Brain microvascular endothelial cell (primary cell): ENCODE measurements at regions not wholly inside any gene's neighbourhood (a gene's known extent, or its start where the extent isn't known, plus 50 kb on each side); places are given as distances from the start of the nearest gene placed in this dataset.

Experiments
- DNase-seq: peaks from one replicate; pipeline ENCODE4 v3.0.0-alpha.2; 2020
- H3K27ac ChIP-seq: fragments of 250-450 bp; sonication (Bioruptor Pico); 2 replicates; pipeline ENCODE4 v1.5.1; 2020; ENCODE audit warnings: mild to moderate bottlenecking, moderate library complexity
- H3K27me3 ChIP-seq: fragments of 250-450 bp; sonication (Bioruptor Pico); replicated peaks from 2 replicates; pipeline ENCODE4 v1.5.1; 2020; ENCODE audit warnings: mild to moderate bottlenecking
- H3K36me3 ChIP-seq: fragments of 250-450 bp; sonication (Bioruptor Pico); replicated peaks from 2 replicates; pipeline ENCODE4 v1.5.1; 2020; ENCODE audit warnings: mild to moderate bottlenecking
- H3K4me3 ChIP-seq: 2 replicates; pipeline ENCODE4 v1.5.1; 2011; ENCODE audit warnings: low read depth, mild to moderate bottlenecking, control low read depth, low read length, moderate library complexity
- in situ Hi-C: cut with HindIII; loops from 2 replicates; pipeline ENCODE4 v1.10.0; 2017; ENCODE audit warnings: low sequenced_read_pairs, low pct_ligation_motif_present
- TF ChIP-seq, protein P1 (sequence below): IDR thresholded peaks from 2 replicates; pipeline ENCODE4 v1.5.1; 2011; ENCODE audit warnings: low read depth, mild to moderate bottlenecking, moderate library complexity, low read length, control low read depth, inconsistent platforms; ENCODE audit errors: missing control alignments

DNA sequence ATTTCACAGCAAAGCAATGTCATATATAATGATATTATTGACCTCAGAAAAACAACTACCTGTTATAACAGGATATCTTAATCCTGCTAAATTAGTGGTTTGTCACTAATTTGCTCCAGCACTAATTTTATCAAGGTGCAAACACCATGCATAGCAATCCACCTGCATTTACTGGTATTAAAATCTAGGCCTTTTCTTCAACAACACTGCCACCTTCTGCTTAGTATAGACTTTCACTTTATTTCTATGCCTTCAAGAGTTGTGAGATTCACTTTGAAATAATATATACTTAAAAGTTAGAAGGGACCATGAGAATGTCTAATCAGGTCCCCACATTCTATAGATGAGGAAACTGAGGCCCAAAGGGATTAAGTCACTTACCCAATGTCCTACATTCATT lies 82.1 kb upstream of the IQCM start:
- Histone ChIP-seq H3K27ac (no peak overlapping the region), H3K4me3 (no peak overlapping the region), H3K36me3 (no peaks in the 10 kb centered on the region), H3K27me3 (no peaks in the 10 kb centered on the region)
- TF ChIP-seq, protein P1, sequence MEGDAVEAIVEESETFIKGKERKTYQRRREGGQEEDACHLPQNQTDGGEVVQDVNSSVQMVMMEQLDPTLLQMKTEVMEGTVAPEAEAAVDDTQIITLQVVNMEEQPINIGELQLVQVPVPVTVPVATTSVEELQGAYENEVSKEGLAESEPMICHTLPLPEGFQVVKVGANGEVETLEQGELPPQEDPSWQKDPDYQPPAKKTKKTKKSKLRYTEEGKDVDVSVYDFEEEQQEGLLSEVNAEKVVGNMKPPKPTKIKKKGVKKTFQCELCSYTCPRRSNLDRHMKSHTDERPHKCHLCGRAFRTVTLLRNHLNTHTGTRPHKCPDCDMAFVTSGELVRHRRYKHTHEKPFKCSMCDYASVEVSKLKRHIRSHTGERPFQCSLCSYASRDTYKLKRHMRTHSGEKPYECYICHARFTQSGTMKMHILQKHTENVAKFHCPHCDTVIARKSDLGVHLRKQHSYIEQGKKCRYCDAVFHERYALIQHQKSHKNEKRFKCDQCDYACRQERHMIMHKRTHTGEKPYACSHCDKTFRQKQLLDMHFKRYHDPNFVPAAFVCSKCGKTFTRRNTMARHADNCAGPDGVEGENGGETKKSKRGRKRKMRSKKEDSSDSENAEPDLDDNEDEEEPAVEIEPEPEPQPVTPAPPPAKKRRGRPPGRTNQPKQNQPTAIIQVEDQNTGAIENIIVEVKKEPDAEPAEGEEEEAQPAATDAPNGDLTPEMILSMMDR, result peak; percentile 38
- in situ Hi-C loops, result loop anchor here (25.0 kb wide), 1 partner anchor 510 kb away; no protein-coding TSS in a partner anchor
- no peak for DNase-seq

DNA sequence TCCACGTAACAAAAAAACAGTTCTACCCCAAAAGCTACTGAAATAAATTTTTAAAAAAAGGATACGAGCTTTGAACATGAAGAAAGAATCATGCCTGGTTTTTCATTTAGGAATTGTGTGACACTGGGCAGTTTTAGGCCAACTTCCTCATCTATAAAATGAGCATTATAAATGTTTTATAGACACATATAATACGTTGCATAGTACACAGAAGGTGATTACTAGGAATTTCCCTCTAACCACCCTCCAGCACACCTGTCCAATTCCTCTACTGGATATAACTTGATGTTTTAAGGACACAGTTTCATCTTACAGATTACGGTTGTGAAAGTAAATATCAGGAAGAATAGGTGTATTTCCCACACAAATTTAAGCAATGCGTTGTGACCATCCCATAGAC lies 85.5 kb upstream of the IQCM start:
- TF ChIP-seq, protein P1, result no peak
- in situ Hi-C loops, result no loop called here
- DNase-seq, result no peak
- Histone ChIP-seq H3K27ac (no peak overlapping the region), H3K4me3 (no peak overlapping the region), H3K36me3 (no peaks in the 10 kb centered on the region), H3K27me3 (no peaks in the 10 kb centered on the region)

DNA sequence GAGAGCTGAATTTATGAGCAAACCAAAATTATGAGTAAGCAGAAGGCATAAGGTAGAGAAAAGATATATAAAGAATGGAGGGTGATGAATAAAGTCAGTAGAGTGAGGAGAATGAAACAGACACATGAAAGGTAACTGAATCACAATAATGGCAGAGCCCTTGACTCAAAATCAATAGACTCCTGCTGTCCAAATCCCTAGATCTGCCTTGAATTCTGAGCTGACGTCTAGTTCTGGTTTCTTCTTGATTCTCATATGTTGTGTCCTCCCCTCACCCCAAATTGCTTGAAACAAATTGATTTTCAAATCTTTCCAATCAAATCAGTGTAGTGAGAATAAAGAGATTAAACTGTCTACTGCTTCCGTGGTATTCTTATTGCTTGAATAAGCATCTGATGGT lies 86.6 kb upstream of the IQCM start:
- H3K27me3 ChIP-seq, result no peaks in the 10 kb centered on the region
- in situ Hi-C loops, result no loop called here
- H3K4me3 ChIP-seq, result no peak overlapping the region
- DNase-seq, result no peak
- H3K36me3 ChIP-seq, result no peaks in the 10 kb centered on the region
- TF ChIP-seq, protein P1, result no peak
- no peak overlapping the region for H3K27ac ChIP-seq

DNA sequence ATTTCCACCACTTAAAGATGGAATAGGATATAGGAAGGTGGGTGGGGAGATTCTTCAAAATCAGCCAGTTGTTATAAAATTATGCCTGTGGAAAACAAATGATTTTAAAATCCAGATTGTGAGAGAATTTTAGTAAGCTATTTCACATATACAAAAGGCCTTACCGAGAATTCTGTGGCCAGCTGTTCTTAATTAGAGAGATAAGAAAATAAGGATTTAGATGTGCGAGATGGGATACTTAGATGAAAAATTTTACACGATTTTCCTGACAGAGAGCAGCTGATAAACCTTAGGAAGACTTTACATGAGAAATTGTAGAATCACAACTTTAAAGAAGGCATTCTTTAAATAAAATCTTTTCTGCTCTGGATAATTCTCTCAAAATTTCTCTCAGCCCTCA lies 94.5 kb upstream of the IQCM start:
- no peak for DNase-seq
- TF ChIP-seq, protein P1, result no peak
- H3K27me3 ChIP-seq, result no peaks in the 10 kb centered on the region
- H3K4me3 ChIP-seq, result no peak overlapping the region
- H3K27ac ChIP-seq, result no peak overlapping the region
- no peaks in the 10 kb centered on the region for H3K36me3 ChIP-seq
- in situ Hi-C loops, result no loop called here

DNA sequence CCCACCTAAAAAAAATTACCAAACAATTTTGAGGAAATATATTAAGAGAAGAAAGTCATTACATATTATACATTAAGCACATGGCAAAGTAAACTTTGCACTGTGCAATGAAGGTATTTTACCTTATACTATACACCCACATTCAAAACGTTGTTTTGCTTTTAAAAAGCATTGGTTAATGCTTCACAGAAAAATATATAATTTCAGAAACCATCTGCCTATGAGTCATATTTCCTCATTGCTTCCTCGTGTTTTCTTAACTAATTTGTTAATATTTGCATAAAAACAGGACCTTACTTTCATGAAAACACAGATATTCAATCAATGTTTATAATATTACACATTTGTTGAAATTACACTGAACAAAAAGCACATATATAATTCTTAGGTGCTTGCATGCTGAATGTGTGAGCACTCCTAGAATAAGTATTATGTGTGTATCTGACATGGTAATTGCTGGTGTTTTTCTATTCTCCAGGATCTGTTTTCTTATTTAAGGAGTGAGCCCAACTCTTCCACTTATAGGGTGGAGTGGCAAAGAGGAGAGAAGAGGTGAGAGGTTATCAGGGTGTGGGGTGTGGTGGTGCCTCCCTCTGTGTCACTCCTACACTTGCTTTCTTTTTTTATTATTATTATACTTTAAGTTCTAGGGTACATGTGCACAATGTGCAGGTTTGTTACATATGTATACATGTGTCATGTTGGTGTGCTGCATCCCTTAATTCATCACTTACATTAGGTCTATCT lies 95.1 kb upstream of the IQCM start:
- DNase-seq, result no peak
- in situ Hi-C loops, result no loop called here

More for the DNA sequence above, 95.1 kb upstream of the IQCM start:
- no peaks in the 10 kb centered on the region for H3K36me3 ChIP-seq
- H3K27ac ChIP-seq, result no peak overlapping the region
- H3K4me3 ChIP-seq, result no peak overlapping the region
- TF ChIP-seq, protein P1, result no peak
- H3K27me3 ChIP-seq, result no peaks in the 10 kb centered on the region
